GM23248 (cell line): ENCODE measurements at regions not wholly inside any gene's neighbourhood (a gene's known extent, or its start where the extent isn't known, plus 50 kb on each side); places are given as distances from the start of the nearest gene placed in this dataset.

Experiments used
- EZH2 ChIP-seq: fragments of 200-600 bp; sonication (generic); IDR thresholded peaks from 2 replicates; pipeline ENCODE4 v1.6.1; 2018; ENCODE audit warnings: antibody characterized with exemption, mild to moderate bottlenecking; ENCODE audit not compliant: insufficient read depth, poor library complexity, severe bottlenecking
- EZH2phosphoT487 ChIP-seq: fragments of 200-600 bp; sonication (generic); IDR thresholded peaks from 2 replicates; pipeline ENCODE4 v1.6.1; 2018; ENCODE audit warnings: antibody characterized with exemption, moderate library complexity, mild to moderate bottlenecking, low read depth; ENCODE audit not compliant: insufficient read depth

DNA sequence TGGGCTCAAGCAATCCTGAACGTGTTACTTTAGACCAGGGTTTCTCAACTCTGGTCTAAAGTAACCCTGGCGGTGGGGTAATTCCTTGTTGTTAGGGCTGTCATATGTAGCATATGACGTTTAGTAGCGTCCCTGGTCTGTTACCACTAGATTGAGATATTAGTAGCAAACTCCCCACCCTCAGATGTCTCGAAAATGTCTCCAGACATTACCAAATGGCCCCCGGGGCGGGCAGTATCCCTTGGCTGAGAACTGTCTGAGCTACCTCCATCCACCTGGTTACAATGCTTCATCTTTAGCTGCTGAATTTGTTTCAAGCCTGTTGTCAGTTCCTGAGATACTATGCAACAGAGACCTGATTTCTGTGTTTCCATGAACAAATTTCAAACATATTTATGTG, 56.7 kb downstream of the CLDN34 start:
- TF ChIP-seq EZH2 (no peak), EZH2phosphoT487 (no peak)
